ENCODE measurements at regions not wholly inside any gene's neighbourhood (a gene's known extent, or its start where the extent isn't known, plus 50 kb on each side); places are given as distances from the start of the nearest gene placed in this dataset.

DNA sequence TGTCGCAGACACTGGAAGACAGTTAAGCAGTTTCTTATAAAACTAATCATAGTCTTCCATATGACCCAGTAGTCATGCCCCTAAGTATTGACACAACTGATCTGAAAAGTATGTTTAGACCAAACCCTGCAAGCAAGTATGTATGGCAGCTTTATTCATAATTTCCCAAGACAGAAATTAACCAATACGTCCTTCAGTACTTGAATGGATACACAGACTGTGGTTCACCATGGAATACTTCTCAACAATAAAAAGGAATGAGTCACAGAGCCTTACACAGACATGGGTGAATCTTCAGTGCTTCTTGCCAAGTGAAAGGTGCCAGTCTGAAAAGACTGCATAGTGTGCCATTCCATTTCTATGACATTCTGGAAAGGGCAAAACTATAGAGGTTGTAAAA, 50.2 kb upstream of the AKR1E2 start:
- intact Hi-C loops (cut with micrococcal nuclease) = no loop called here

DNA sequence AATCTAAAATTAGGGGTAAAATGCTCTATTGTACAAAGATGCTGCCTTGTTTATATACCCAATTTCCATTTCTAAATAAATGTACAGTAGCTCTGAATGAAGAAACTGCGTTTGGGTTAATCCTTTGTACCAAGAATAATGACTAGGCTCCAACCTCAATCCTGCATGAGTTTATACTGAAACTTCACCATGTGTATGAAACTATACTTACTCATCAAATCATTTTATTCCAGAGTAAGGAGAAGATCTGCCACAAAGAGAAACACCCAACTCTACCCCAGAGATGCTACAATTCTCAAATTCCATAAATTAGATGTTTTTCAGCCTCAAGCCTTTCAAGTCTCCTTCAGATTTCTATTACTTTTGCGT, 53.8 kb upstream of the AKR1E2 start:
- intact Hi-C loops (cut with micrococcal nuclease) = no loop called here

DNA sequence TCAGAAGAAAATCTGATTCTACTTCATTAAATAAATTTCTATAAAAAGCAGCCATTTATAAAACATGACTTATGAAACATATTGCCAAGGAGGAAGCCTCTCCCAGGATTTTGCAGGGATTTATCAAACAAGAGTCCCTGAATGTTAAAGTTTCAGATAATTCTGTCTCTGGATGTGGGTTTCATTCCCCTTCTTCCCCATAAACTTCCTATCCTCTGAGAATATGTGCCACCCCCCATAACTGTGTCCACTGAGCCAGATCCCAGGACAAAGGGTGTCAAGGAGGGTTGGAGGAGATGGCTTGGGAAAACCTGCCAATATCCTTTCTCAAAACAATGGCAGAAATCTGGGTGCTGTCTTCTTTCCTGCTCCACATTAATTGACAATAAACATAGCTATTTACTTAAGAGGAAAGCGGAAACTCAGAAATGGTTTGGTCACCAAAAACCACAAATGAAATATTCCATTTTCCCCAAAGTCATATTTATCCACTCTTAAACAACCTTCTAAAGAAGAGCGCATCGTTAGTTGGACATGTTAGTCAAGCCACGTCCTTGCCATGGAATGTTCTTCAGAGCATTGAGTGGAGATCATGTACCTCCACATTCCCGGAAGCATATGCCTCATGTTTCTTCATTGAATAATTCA, 54.3 kb upstream of the AKR1E2 start:
- intact Hi-C loops (cut with micrococcal nuclease) = no loop called here

DNA sequence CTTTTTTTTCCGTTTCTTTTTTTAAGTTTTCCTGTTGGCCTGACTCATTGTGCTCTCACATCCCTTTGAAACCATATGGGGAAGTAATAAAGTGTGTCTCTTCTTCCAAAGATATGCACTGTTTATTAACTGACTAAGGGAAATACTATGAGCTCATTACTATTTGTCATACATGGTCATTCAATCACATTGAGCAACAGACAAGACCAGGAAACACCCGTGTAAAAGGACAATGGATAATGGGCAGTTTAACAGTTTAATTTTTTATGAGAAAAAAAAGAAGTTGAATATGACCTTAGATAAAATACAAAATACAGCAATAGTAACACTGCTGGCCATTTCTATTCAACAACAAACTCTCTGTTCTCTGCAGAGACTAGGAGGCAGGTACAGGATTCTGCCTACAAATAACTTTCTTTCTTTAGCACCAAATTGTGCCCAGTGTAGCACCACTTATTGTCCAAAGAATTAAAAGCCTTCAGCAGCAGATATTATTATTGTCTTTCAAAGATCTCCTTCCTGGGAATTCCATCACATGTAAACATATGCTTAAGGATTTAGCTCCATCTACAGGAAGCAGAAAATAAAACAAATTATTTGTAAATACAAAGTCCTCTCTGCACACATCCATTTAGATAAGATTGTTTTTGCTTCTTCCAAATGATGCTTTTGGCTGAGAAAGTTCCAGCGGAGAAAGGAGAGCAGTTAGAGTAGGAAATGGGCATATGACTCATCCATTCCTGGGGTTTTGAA, 55.0 kb upstream of the AKR1E2 start:
- intact Hi-C loops (cut with micrococcal nuclease) = no loop called here

DNA sequence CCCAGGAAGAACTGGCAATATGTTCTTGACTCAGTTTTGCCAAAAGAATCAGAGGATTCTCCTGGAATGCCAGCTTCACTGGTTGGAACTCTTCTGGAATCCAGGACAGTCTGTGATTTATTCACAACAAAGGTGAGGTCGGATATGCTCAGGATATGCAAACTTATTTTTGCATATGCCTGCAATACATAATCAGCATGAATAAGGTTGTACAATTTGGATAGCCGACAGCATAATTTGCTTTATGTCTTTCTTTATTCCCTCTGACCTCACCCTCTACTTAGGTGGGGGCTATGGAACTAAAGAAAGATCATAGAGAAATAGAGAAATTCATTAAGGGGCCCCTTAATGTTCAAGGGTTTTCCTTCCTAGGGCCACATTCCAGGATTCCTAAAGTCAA, 57.6 kb upstream of the AKR1E2 start:
- intact Hi-C loops (cut with micrococcal nuclease) = no loop called here

DNA sequence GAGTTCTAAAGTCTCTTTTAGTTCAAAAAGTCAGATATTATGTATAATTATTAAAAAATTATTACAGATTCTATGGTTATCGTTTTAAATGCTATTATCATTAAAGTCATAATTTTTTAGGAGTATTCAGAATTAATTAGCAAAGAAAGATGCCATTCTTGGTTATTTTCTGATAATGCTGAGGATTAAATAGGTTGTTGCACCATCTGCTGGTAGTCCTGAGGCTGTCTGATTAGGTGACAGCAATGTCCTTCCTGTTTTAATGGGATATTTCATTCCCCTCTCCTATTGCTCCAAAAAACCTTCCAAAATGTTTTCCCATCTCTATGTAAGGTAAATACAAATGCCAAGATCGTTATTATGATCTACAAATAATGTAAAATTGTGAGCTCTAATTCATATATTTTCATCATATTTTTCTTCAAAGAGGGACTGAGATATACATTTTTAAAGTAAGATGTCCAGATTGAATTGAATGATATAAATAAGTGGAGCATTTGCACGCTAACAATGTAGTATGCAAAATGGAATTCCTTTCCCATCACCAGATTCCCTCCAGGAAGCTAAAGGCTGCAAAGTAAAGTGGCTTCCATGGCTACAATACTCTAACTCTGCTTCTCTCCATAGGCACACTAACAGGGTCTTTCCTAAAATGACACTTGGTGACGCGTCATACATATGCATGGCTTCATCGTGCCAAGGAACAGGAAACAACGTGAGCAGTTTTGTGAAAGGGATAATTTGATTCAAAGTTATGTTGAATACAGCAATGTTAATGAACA, 58.8 kb upstream of the AKR1E2 start:
- intact Hi-C loops (cut with micrococcal nuclease) = loop anchor here (1.0 kb wide), 2 partner anchors 1528 to 1574 kb away; no protein-coding TSS in a partner anchor

DNA sequence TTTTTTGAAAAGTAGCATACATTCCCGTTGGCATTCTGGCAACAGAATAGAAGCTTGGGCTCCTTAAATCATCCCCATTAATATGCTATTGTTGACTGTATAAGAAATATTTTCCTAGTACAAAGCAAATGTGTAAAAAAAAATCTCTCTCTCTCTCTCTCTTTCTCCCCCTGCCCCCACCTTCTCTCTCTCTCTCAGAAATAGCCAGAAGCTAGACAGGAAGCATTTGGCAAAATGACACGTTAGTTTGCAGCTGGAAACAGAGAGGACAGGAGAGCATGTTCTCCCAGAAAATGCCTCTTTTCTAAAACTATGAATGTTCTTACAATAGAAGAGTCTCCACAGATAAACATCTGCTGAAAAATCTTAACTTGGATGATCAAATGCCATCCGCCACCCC, 59.6 kb upstream of the AKR1E2 start:
- intact Hi-C loops (cut with micrococcal nuclease) = no loop called here

DNA sequence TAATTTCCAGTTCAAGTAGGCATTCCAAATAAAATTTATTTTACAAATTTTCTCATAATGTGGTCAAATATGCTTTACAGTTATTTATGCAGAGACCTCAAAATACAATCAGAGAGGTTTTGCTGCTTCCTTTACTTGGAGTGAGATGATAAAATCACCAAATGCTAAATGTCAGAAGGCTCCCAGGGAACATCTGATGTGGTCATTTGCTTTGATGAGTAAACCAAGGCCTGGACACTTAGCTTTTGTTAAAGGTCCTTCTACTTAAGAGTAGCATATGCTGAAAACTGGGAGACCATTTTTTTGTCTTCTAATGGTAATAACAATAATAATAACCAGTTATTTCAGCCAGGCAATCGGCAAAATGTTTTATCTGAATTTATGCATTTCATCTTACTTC, 60.6 kb upstream of the AKR1E2 start:
- intact Hi-C loops (cut with micrococcal nuclease) = no loop called here

DNA sequence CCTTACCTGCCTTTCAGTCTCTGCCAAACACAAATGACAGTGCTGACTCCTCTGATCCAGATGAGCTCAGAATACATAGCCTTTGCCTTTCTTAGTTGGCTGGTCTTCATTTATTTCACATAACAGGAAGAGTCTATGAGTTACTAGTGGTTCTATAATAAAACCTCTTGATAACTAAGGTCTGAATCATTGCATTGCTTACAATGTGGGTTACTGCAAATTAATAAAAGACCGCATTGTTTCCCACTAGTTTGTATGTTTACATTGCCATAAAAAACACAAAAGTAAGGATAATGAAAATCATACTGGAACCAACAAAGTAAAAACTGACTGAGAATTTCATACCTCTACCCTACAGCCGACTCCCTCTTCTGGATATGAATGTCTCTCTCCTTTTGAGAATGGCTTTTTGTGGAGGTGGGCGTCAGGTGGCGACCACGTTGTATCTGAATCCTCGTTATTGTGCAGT, 62.0 kb upstream of the AKR1E2 start:
- intact Hi-C loops (cut with micrococcal nuclease) = no loop called here

DNA sequence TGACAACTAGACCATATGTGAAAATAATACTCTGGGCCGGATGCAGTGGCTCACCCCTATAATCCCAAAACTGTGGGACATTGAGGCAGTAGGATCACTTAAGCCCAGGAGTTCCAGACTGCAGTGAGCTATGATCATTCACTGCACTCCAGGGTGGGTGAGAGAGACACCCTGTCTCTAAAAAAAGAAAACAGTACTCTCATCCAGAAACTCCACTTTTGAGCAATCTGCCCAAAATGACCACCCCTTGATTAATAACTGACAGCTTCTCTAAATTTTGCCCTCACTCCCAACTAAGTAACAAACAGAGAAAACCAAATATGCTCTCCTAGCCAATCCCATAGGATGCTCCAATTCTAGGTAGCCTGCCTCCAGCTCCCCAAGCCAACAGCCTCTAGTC, 62.5 kb upstream of the AKR1E2 start:
- intact Hi-C loops (cut with micrococcal nuclease) = no loop called here

DNA sequence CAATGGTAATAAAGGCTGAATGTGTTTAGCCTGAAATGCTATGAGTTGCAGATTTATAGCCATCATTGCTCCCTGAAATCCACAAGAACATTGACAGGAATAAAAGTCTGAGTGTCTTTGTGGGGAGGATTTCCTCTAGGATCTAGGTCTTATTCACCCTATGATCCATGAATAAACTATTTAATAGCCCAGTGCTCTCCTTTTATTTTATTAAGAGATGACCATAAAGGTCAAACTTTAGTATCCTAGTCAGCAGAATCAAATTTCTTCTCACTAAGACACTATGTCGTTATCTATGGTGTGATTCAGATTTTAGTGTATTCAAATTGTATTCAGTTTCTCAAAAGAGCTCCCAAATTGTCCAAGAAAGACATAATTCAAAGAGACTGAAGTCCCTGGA, 67.8 kb upstream of the AKR1E2 start:
- intact Hi-C loops (cut with micrococcal nuclease) = no loop called here

DNA sequence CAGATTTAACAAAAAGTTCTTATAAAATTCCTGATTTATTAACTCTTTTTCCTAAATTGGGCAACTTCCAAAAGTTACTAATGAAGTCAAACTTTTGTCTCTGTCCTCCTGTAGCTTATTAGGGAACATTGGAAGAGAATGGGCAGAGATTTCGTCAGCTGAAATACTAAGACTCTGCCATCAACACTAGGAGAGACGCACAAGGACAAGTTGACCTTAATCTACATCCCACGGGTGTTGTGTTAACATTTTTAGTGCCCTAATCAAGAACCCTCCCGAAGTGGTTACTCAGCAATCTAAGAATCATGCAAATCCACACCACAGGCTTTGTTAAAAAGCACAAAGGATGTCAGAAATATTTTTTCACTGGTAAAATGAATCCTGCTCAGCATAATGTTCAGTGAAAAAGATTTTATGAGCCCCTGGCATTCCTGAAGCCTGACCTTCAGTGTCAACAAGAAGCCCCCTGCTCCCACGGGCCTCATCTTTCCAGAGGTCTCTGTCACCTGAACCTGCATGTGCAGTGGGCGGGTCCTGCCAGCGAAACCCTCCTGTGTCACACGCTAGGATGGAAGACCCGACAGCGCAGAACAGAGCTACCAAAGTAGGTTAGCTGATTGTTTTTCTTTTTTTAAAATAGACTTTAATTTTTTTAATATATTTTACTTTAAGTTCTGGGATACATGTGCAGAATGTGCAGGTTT, 70.6 kb upstream of the AKR1E2 start:
- intact Hi-C loops (cut with micrococcal nuclease) = no loop called here

DNA sequence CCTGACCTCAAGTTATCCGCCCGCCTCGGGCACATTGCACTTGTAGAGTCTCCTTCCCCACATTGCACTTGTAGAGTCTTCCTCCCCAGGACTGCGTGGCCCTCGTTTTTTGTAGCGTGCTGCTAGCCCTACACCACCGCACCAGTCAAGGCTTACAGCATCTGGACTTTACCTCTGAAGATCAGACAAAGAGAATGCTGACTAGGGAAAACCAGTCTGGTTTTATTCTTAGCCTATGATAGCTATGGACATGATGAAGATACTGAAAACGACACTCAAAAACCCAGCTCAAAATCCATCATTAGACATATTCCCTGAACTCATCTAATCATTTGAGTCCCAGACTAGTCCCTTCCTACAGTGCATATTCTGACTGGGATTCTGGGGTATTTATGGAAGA, 71.9 kb upstream of the AKR1E2 start:
- intact Hi-C loops (cut with micrococcal nuclease) = no loop called here

DNA sequence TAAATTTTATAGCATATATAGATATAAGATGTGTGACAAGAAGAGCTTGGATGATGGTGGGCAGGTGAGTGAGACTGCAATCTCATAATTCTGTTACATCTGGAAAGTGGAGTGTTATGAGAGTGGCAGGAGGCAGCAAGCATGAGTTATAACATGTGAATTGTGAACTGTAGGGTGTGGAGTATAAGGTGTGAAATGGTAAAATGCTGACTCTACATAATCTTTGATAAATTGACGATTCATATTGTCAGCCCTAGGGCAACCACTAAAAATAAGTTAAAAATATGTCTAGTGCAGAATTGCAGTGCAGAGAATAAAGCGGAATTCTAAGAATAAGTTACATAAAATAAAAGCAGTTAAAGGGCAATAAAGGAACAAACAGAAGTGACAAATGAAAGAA, 74.8 kb upstream of the AKR1E2 start:
- intact Hi-C loops (cut with micrococcal nuclease) = no loop called here

DNA sequence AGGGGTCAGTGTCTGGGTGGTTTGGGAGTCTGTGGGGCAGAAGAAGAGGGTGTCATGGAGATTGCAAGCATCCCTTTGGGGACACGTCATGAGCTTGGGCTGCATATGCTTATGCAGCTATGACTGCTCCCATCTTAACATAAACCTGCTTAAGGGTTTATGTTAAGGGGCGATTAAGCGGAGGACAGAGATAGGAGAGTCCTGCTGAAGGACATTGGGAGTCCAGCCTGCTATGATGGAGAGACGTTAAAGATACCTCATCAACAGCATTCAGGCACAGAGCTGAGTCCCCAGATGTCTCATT, 76.8 kb upstream of the AKR1E2 start:
- intact Hi-C loops (cut with micrococcal nuclease) = no loop called here

DNA sequence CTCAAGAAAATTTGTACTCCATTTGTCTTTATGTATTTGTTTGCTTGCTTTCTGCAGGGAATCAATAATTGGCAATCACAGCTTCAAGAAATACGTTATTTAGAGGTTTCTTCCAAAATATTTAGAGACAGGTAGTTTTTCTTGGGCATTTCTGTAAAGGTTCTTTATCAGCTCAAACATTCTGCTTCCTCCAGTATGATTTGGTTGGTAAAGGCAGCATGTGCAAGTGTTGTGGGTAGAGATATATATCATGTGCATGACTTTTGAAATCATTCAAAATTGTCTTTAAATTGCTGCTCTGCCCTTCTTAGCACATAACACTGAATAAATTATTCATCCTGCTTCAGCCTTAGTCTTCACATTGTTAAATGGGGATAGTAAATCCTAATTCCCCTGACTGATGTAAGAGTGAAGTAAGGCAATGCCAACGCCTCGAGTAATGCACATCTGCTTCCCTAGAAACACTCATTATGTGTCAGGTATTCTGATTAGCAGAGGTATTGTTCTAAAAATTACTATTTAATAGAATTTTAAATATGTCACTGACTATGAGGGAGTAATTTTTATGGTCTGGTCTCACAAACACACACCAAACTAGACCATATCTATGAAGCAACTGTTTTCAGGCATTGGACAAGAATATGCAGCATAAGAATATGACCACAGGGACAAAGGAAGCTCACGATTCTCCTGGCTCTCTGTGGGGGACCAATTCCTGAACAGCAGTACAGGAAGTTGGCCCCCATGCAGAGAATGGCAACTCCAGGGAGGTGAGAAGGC, 77.3 kb upstream of the AKR1E2 start:
- intact Hi-C loops (cut with micrococcal nuclease) = no loop called here

DNA sequence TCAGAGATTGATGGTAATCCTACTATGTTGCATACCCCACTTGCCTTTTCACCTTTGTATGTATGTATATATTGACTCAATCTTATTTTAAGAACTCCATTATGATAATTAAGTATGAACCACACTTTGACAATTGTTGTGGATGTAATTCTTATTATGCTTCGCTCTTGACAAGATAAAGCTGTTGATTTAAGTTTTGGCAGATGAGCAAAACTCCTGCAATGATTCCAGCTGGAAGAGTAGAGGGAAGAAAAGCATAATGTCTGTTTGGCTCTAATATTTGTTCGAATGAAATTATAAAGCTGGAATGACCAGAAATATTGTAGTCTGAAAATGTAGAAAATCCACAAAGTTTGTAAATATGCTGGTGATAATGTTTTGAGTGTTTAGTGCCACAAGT, 83.8 kb upstream of the AKR1E2 start:
- intact Hi-C loops (cut with micrococcal nuclease) = no loop called here

DNA sequence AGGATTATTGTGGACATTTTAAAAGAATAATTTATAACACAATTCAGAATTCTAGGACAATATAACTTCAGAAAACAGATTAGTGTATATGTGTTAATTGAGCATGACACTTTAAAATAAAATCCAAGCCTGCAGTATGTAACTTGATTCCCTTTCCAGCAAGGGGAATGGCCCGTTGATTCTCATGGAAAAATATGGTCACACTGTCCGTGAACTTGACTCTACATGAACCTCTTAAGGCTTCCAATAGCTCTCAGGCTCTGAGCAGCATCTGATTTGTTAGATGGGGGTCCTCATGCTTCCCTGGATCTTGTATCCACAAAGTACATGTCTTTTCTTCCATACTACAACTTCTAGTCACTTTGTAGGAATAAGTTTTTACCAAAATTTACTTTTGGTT, 85.5 kb upstream of the AKR1E2 start:
- intact Hi-C loops (cut with micrococcal nuclease) = no loop called here

DNA sequence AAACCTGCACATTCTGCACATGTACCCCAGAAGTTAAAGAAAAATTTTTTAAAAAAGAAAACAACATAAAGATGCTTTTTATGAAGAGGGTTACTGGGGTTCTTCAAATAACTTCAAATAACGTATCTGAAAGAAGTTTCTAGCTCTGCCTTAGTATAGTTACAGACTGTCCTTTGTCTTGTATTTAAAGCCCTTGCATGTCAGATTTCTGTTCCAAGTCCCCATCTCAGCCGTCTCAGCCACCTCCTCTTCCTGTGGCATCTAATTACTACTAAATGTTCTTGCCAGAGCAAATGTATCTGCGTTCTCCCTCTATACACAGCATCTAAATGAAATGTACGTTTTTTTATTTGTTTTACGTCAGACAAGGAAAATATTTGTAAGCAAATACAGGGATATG, 89.4 kb upstream of the AKR1E2 start:
- intact Hi-C loops (cut with micrococcal nuclease) = no loop called here

DNA sequence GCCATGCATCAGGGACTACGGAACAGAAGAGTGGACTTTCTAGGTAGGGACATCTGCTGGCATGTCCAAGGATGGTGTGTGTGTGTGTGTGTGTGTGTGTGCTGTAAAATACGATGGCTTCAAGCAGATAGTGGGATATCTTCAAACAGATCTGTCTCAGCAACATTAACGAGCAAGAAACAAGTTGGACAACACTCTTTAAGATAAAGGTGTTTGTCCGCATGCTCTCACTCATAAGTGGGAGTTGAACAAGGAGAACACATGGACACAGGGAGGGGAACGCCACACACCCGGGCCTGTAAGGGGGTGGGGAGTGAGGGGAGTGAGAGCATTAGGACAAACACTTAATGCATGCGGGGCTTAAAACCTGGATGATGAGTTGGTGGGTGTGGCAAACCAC, 89.8 kb upstream of the AKR1E2 start:
- intact Hi-C loops (cut with micrococcal nuclease) = no loop called here

DNA sequence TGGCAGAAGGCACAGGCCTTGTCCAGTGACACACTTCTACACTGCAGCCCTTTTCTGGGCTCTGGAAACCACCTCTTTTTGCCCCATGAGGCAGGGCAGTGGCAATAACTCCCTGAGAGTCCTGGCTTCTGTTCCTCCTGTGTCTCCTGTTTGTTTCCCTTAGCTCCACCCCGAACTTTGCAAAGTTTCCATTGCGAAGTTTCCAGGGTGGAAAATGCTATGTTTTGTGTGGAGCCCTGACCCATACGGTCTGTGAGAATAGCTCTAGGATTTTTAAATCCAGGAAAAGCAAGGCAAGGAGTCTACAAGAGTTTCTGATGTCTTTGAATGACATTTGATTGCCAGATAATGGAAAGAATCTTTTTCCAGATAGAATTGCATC, 92.2 kb upstream of the AKR1E2 start:
- intact Hi-C loops (cut with micrococcal nuclease) = no loop called here
